Neutrophil (primary cell): ENCODE measurements at regions not wholly inside any gene's neighbourhood (a gene's known extent, or its start where the extent isn't known, plus 50 kb on each side); places are given as distances from the start of the nearest gene placed in this dataset.

ENCODE experiments used
- H3K27ac ChIP-seq: fragments of 200-600 bp; sonication (generic); 2 replicates; pipeline ENCODE4 v1.5.1; 2016; ENCODE audit warnings: mild to moderate bottlenecking, moderate library complexity
- H3K27me3 ChIP-seq: fragments of 200-600 bp; sonication (generic); 2 replicates; pipeline ENCODE4 v1.6.0; 2016; ENCODE audit warnings: mild to moderate bottlenecking
- H3K36me3 ChIP-seq: fragments of 200-600 bp; sonication (generic); 2 replicates; pipeline ENCODE4 v1.5.1; 2017
- H3K4me1 ChIP-seq, 2 experiments: fragments of 200-600 bp in 1 of 2; sonication (generic) in 1 of 2; 1 replicate in 1 of 2; 2 replicates in 1 of 2; pipeline versions ENCODE4 v1.5.1 to v1.6.1; 2013 to 2016; ENCODE audit warnings: low read depth in 1 of 2, low read length in 1 of 2, mild to moderate bottlenecking in 1 of 2, moderate library complexity in 1 of 2; ENCODE audit not compliant: control insufficient read depth in 1 of 2, insufficient read depth in 1 of 2
- H3K4me3 ChIP-seq, 2 experiments: fragments of 200-600 bp in 1 of 2; sonication (generic) in 1 of 2; 1 replicate in 1 of 2; 2 replicates in 1 of 2; pipeline ENCODE4 v1.5.1; 2013 to 2016; ENCODE audit warnings: low read depth in 1 of 2, low read length in 1 of 2, mild to moderate bottlenecking in 1 of 2, moderate library complexity in 1 of 2
- H3K9me3 ChIP-seq: fragments of 200-600 bp; sonication (generic); 2 replicates; pipeline ENCODE4 v1.5.1; 2016
- CTCF ChIP-seq: fragments of 200-600 bp; sonication (generic); IDR thresholded peaks from 2 replicates; pipeline ENCODE4 v1.5.1; 2016; ENCODE audit warnings: antibody characterized with exemption

DNA sequence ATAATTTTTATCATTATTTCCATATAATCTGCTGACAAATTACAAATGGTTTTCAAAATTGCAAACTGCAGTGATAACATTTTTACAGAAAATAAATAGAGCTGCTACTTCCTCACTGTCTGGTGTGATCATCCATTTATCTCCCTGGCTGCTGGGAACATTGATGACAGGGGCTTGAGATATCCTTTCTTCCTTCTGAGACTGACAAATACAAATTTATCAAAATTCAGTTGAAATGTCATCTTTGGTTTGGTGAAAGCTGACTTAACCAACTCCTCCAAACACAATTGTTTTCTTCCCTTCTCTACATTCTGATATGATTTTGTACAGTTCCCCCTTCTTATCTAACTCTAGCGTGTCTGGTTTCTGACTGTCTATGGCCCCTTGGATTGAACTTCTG, 611.8 kb upstream of the KLF4 start:
- no peaks in the 10 kb centered on the region for H3K27me3 ChIP-seq
- H3K4me1 ChIP-seq = no peaks in the 10 kb centered on the region
- no peaks in the 10 kb centered on the region for H3K36me3 ChIP-seq
- no peaks in the 10 kb centered on the region for H3K9me3 ChIP-seq
- H3K4me3 ChIP-seq = no peak overlapping the region
- no peak for TF ChIP-seq CTCF
- H3K27ac ChIP-seq = no peak overlapping the region

DNA sequence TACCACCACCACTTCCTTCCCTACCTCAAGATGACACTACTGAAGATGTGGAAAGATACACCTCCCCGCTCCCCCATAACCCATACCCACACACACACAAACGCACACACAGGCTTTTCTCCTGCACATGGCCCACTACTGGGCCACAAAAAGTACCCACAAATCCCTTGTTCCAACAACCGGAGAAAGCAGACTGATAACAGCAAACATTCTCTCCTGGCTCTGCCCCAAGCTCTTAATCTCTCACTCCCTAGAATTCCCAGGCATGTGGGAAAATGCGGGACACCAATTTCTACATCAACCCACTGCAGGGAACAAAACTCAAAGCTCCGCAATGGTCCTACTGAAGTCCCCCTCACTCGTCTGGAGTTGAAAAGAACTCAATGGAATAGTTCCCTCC, 611.0 kb upstream of the KLF4 start:
- H3K9me3 ChIP-seq = no peaks in the 10 kb centered on the region
- H3K27me3 ChIP-seq = no peaks in the 10 kb centered on the region
- no peaks in the 10 kb centered on the region for H3K36me3 ChIP-seq
- no peak overlapping the region for H3K27ac ChIP-seq
- H3K4me3 ChIP-seq = no peak overlapping the region
- no peak for TF ChIP-seq CTCF
- no peaks in the 10 kb centered on the region for H3K4me1 ChIP-seq

DNA sequence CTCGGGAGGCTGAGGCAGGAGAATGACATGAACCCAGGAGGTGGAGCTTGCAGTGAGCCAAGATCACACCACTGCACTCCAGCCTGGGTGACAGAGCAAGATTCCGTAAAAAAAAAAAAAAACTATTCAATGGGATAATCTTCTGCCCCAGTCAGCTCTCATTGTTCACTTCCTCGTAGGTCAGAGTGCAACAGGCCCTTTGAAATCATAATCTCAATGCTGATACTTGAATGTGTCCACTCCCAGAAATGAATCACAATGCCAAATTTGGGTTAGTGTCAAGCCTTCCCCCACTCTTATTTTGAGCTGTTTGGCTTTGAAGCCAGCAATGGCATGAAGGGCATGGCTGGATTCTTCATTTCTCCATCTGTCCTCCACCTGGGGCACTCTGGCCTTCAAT, 610.3 kb upstream of the KLF4 start:
- H3K4me1 ChIP-seq = no peaks in the 10 kb centered on the region

GRCh38 chr9:108095496-108095895, 605.9 kb upstream of the KLF4 start:
- no peak for TF ChIP-seq CTCF

More for the DNA sequence above, 610.3 kb upstream of the KLF4 start:
- Histone ChIP-seq H3K27me3 (no peaks in the 10 kb centered on the region), H3K36me3 (no peaks in the 10 kb centered on the region), H3K9me3 (no peaks in the 10 kb centered on the region), H3K4me3 (no peak overlapping the region), H3K27ac (no peak overlapping the region)
- no peak for TF ChIP-seq CTCF

GRCh38 chr9:108094676-108094993, 605.1 kb upstream of the KLF4 start:
- Histone ChIP-seq H3K9me3 (no peaks in the 10 kb centered on the region), H3K36me3 (no peaks in the 10 kb centered on the region), H3K4me1 (no peaks in the 10 kb centered on the region), H3K4me3 (no peak overlapping the region), H3K27me3 (no peaks in the 10 kb centered on the region), H3K27ac (no peak overlapping the region)
- no peak for TF ChIP-seq CTCF

More at GRCh38 chr9:108095496-108095895, 605.9 kb upstream of the KLF4 start:
- H3K4me1 ChIP-seq = no peaks in the 10 kb centered on the region
- H3K36me3 ChIP-seq = no peaks in the 10 kb centered on the region
- no peaks in the 10 kb centered on the region for H3K9me3 ChIP-seq
- H3K27ac ChIP-seq = no peak overlapping the region
- H3K4me3 ChIP-seq = no peak overlapping the region
- no peaks in the 10 kb centered on the region for H3K27me3 ChIP-seq
